ENCODE measurements at regions not wholly inside any gene's neighbourhood (a gene's known extent, or its start where the extent isn't known, plus 50 kb on each side); places are given as distances from the start of the nearest gene placed in this dataset.

DNA sequence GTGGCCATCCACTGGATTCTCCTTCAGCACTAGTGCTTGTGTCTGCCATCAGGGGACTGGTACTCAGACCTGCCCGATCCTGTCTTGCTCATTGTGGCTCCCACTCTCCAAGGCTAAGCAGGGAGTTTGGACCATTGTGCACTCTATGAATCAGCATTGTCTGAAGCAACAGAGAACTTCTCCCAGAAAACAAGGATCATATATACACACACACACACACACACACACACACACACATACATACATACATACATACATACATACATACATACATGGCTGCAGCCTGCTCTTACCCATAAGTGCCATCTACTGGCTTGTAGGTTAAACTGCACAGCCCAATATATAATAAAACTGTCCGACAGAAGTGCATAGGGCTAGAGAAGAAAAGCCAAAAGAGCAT, 345.3 kb upstream of the LCORL start:
- FAIRE-seq (no peak), DNase-seq (ENCODE audit: insufficient read length, low spot score) (no peak)
- TF ChIP-seq POLR2A (IDR thresholded peaks at IDR 0.05; ENCODE audit: low read depth, low read length) = no peak

DNA sequence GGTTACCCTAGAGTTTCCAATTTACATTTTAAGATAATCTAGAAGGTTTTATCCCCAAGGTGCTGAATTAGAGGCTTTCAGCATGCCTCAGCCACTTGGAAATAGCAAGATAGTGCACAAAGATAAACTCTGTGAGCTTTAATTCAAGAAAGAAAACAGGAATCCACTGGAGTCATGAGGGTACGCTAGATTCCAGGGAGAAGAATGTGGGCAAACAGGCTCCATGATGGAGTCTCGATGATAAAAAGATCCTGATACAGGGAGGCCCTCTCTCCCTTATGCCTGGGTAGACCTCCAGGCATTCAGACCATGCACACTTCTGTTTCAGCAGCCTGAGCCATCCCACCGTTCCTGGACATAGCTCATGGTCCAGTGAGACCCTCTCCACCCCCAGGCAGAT, 344.6 kb upstream of the LCORL start:
- DNase-seq (ENCODE audit: insufficient read length, low spot score) (no peak), FAIRE-seq (no peak)
- no peak for TF ChIP-seq POLR2A (IDR thresholded peaks at IDR 0.05; ENCODE audit: low read depth, low read length)

DNA sequence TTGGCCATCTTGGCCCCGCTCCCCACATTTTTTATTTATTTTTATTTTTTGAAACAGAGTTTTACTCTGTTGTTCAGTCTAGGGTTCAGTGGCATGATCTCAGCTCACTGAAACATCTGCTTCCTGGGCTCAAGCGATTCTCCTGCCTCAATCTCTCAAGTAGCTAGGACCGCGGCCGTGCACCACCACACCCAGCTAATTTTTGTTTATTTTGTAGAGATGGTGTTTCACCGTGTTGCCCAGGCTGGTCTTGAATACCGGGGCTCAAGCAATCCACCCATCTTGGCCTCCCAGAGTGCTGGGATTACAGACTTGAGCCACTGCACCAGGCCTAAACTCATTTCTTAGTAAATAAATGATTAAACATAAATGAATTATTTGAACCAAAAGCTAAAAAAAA, 322.0 kb upstream of the LCORL start:
- DNase-seq (ENCODE audit: insufficient read length, low spot score) = no peak
- TF ChIP-seq POLR2A (IDR thresholded peaks at IDR 0.05; ENCODE audit: low read depth, low read length) = no peak
- FAIRE-seq = no peak

DNA sequence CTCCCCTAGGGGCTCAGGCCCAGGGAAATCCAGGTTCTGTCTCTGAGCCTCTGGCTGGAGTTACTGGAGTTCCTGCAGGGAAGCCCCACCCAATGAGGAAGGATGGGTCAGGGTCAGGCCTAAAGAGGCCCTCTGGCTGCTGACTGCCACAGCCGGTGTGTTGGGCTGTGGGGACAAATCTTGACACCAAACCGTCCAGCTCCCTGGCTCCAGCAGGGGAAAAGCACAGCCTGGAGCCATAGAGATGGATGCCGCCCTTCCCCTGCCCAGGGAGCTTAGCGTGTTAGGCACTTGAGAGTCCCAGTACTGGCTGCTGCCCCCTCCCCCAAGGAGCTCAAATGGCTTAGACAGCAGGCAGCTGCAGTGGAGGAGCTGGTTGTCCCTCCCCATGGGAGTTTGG, 321.3 kb upstream of the LCORL start:
- DNase-seq (ENCODE audit: insufficient read length, low spot score) (no peak), FAIRE-seq (no peak)
- TF ChIP-seq POLR2A (IDR thresholded peaks at IDR 0.05; ENCODE audit: low read depth, low read length) = no peak

DNA sequence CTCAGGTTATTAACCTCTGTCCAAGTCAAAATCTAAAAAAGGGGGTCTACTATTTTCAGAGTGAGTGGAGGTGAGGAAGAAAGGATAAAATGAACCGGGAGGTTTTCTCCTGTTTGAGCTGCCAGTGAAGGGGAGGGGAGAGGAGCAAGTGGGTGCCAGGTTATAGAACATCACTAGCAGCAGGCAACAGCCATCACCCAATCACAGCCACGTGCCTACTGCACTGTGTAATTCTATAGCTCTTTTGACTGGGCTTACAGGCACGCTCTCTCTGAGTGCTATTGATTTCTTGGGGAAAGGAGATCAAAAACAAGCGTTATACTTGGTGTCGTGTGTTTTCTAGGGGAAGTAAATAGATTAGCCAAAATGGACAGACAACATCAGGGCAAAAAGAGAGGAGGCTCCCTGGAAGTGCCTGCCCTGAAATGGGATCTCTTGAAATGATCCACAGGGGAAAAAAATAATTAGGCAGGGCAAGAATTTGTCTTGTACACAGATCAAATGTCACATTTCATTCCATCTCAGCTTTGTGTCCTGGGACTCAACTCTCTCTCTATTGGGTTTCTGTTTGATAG, 300.5 kb upstream of the LCORL start:
- DNase-seq (ENCODE audit: insufficient read length, low spot score) (no peak), FAIRE-seq (no peak)
- no peak for TF ChIP-seq POLR2A (IDR thresholded peaks at IDR 0.05; ENCODE audit: low read depth, low read length)

DNA sequence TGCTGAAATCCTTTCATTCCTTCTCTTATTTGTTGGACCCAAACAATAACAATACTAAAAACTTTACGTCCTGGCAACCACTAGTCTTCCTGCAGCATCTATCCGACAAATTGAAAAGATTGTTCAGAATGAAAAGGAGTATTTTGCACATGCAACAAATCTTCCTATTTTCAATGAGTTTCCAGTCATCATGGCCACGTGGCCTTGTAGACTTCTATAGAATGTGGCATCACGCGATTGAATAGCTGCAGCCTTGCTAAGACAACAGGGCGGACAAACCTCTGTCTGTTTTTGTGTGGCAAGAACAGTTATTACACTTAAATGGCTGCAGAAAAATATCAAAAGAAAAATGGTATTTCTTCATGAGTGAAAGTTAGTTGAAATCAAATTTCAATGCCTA, 297.9 kb upstream of the LCORL start:
- FAIRE-seq = no peak
- no peak for DNase-seq (ENCODE audit: insufficient read length, low spot score)
- TF ChIP-seq POLR2A (IDR thresholded peaks at IDR 0.05; ENCODE audit: low read depth, low read length) = no peak

DNA sequence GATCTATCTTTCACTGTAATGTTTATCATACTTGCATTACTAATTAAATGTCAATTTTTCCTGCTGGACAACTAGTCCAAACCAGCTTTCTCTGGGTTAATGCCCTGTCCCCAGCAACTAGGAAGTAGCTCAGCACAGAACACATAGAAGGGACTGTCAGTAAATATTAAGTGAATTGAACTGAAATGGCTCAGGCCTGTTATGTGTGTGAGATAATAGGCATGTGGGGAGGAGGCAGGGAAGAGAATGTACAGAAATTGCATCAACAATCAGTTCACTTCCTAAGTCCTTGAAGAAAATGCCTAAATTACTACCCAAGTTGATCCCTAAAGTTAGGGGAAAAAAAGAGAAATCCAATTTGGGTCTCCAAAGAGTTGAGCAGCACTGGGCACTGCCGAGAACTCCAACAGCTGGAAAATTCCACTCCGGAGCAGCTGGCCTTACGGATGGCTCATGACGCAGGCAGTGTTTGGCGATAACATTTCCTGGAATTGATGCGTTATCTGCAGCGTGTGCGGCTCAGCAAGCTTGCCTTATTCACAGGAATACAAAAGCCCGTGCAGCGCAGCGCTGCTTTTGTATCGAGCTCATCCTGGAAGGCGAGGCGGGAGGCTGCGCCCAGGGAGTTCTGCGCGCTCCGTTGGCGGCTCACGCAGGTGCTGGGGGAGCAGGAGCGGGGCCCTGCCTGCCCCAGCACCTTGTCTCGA, 297.3 kb upstream of the LCORL start:
- FAIRE-seq (no peak), DNase-seq (ENCODE audit: insufficient read length, low spot score) (no peak)
- TF ChIP-seq POLR2A (IDR thresholded peaks at IDR 0.05; ENCODE audit: low read depth, low read length) = no peak

DNA sequence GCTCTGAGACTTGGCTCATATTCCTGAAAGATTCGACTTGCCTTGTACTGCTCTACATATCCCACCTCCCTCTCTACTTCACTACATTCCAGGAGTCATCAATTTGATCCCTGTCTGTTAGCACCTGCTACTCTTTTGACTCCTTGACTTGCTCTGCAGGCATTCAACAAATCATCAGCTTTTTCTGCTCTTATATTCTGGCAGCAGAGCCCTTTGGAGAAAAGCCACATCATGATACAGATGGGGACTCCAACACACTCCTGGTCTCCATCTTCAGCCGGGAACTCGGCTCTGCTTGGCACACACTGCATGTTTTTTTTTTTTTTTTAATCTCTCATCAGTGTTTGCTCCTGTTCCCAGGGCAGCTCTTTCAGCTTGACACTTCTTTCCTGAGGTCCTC, 293.2 kb upstream of the LCORL start:
- no peak for DNase-seq (ENCODE audit: insufficient read length, low spot score)

DNA sequence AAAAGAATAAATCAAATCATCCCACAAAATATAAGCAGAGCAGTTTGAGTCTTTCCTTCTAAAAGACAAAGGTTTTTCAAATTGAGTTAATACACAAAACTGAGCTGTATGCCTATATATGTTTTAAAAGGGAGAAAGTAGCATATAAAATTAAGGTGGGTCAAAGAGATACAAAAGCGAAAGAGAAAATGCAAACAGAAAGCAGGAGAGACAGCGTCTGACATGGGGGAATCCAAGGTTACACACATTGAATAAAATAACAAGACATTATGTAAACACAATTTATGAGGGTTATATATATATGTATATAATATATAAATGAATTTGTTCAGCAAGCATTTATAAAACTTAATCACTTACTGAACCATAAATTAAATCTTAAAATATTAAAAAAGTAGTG, 276.1 kb upstream of the LCORL start:
- no peak for DNase-seq (ENCODE audit: insufficient read length, low spot score)
- no peak for FAIRE-seq
- TF ChIP-seq POLR2A (IDR thresholded peaks at IDR 0.05; ENCODE audit: low read depth, low read length) = no peak

More for the DNA sequence above, 293.2 kb upstream of the LCORL start:
- FAIRE-seq = no peak
- TF ChIP-seq POLR2A (IDR thresholded peaks at IDR 0.05; ENCODE audit: low read depth, low read length) = no peak

DNA sequence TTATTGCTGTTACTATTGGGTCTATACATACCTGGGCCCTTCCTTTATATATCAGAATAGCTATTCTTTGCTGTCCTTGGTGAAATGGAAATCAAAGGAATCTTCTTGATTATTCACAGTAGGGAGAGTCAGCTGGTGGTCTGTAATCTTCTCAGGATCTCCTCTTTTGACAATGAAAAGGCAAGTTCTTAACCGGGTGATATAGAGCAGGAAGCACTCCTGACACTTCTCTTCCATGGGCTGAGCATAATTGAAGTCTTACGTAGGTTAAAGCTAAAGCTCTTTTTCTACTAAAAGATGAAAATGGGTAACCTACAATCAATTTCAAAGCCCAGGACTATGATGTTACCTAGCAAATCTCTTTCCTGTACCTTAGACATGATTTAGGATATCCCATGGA, 274.9 kb upstream of the LCORL start:
- FAIRE-seq (no peak), DNase-seq (ENCODE audit: insufficient read length, low spot score) (no peak)
- TF ChIP-seq POLR2A (IDR thresholded peaks at IDR 0.05; ENCODE audit: low read depth, low read length) = no peak

DNA sequence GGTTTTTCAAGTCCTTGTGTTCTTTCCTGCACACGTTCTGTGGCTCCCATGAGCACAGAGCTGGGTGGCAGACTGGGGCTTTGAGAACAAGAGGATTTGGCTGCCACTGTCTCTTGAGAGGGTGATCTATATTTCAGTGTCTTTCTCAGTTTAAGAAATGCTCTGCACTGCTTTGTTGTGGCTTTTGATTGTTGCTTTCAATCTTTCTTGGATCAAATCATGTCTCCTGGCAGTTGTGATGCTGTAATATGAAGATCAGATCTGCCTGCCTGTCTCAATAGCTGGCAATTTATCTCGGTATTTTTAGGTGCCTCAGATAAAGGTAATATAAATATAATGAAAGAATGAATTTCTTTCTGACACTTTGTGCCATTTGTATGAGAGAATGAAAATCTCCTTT, 273.3 kb upstream of the LCORL start:
- FAIRE-seq (no peak), DNase-seq (ENCODE audit: insufficient read length, low spot score) (no peak)
- TF ChIP-seq POLR2A (IDR thresholded peaks at IDR 0.05; ENCODE audit: low read depth, low read length) = no peak

DNA sequence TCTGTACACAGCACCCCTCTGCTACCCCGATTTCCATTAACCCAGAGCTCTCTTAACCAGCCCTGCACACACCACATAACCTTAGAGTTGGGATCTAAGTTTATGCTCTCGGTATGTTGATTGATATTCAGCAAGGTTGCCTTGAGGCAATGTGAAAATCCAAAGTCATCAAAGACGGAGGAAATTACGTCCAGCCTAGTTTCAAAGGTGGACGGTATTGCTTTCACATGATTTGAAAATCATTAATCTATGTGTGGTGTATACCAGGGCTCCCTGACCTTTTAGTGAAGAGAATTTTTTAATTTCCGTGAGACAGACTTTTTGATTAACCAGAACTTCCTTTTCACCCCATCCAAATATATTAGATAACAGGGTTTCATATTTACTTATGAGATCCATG, 272.5 kb upstream of the LCORL start:
- FAIRE-seq = no peak
- no peak for TF ChIP-seq POLR2A (IDR thresholded peaks at IDR 0.05; ENCODE audit: low read depth, low read length)

DNA sequence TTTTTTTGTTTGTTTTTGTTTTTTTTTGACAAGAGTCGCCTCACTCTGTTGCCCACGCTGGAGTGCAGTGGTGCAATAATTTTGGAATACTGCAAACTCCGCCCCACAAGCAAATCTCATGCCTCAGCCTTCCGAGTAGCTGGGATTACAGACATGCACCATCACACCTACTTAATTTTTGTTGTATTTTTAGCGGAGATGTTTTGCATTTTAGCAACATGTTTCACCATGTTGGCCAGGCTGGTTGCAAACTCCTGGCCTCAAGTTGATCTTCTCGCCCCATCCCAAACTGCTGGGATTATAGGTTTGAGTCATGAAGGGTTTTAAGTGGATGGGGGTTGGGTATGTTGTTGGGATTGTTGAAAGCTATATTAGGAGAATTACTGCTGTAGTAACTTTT, 270.9 kb upstream of the LCORL start:
- no peak for DNase-seq (ENCODE audit: insufficient read length, low spot score)
- no peak for TF ChIP-seq POLR2A (IDR thresholded peaks at IDR 0.05; ENCODE audit: low read depth, low read length)
- no peak for FAIRE-seq

More for the DNA sequence above, 272.5 kb upstream of the LCORL start:
- no peak for DNase-seq (ENCODE audit: insufficient read length, low spot score)

DNA sequence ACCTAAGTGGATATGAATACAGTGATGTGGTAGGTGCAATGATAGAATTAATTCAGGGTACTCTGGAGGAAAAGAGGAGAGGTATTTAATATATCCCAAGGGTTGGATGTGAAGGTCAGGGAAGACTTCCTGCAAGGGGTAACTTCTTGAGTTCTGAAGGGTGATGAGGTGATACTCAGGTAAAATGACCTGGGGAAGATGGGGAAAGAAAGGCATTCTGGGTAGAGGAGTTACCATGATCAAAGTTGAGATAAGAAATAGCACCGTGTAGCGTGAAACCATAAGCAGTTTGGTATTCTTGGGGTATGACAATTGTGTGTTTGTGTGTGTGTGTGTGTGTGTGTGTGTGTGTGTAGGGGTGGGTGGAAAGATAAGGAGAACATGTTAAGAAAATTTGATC, 270.4 kb upstream of the LCORL start:
- FAIRE-seq = no peak
- no peak for DNase-seq (ENCODE audit: insufficient read length, low spot score)
- no peak for TF ChIP-seq POLR2A (IDR thresholded peaks at IDR 0.05; ENCODE audit: low read depth, low read length)

DNA sequence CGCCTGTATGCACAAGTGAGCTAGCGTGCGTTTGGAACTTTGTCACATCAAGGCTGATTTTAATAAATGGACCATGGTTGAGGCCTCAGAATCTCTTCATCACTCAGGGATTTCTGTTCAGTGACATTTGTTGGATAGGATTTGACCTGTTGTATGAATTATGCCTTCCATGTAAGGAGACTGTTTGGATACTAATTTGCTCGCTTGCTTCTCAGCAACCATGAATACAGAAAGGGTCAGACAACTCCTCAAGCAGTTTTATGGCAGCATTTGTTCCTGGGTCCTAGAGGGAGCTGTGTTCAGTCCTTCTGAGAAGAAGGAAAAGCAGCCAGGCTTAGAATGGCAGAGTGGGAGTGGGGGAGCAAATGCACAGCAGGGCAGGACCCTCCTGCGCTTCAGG, 269.7 kb upstream of the LCORL start:
- DNase-seq (ENCODE audit: insufficient read length, low spot score) = no peak
- FAIRE-seq = no peak
- TF ChIP-seq POLR2A (IDR thresholded peaks at IDR 0.05; ENCODE audit: low read depth, low read length) = no peak

Measured in H54 (cell line).